HG03025 (cell line): ENCODE measurements at regions not wholly inside any gene's neighbourhood (a gene's known extent, or its start where the extent isn't known, plus 50 kb on each side); places are given as distances from the start of the nearest gene placed in this dataset.
"Not testable (repeated sequence)": the region's sequence is repeated elsewhere in the genome, so short reads cannot be mapped to it uniquely, and the experiment has no call there.

Experiments
- ATAC-seq: cut with Tn5 transposase; IDR thresholded peaks from one replicate; pipeline ENCODE4 v1.9.1; 2021; ENCODE audit warnings: mild to moderate bottlenecking, moderate library complexity; ENCODE audit not compliant: unreplicated experiment, low FRiP score

GRCh38 chr4:189202869-189203271 is 737.8 kb upstream of the FRG1 start:
- no peak for ATAC-seq

DNA sequence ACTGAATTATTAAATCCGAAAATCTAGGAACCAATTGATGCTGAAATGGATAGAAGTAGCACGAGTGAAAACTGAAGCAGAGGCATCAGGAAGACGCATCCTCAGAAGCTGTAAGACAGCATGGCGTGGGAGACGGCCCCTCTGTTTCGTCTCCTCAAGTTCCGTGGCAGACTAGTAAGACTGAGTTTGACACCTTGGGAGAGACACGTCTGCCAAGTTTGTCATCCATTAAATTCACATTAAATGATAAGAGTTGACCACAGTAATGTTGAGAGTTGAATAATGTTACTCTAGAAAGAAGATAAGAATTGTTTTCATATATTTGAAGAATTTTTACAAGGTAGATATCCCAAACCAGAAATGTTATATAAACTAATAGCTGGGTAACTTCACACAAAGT is 736.1 kb upstream of the FRG1 start:
- no peak for ATAC-seq

DNA sequence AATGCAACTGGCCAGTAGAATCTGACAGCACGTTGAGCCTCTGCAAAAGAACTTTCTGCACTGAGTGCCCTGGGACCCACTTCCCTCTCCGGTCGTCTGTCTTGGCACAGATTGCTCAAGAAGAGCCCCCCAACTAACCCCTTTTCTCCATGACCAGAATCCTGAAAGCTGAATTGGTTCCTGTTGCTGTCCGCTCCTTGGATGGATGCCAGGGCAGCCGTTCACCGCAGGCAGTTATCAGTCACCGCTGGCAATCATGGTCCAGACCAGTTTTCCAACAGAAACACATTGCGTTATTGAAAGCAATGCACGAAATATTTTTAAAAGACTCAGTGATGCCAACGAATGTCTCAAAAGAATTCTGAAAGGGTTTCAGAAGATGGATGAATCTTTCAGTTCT is 733.7 kb upstream of the FRG1 start:
- ATAC-seq, result no peak

GRCh38 chr4:189207872-189208271 is 732.8 kb upstream of the FRG1 start:
- no peak for ATAC-seq

DNA sequence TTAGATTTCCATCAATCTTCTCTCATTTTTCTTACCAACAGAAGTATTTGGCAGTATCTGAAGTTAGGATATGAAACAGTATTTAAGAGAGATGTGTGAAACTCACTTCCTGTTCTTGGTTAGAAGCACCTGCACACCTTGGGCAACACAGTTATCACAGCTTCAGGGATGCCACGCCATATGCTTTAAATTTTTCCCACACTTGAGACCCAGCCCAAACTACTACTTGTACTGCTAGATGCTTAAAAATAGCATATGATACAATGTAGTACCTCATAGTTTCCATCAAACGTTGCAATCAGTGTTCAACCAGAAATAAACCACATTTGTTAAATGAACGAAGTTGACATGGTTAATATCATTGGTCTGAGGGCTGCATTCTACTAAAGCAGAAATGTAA is 725.1 kb upstream of the FRG1 start:
- ATAC-seq, result no peak

DNA sequence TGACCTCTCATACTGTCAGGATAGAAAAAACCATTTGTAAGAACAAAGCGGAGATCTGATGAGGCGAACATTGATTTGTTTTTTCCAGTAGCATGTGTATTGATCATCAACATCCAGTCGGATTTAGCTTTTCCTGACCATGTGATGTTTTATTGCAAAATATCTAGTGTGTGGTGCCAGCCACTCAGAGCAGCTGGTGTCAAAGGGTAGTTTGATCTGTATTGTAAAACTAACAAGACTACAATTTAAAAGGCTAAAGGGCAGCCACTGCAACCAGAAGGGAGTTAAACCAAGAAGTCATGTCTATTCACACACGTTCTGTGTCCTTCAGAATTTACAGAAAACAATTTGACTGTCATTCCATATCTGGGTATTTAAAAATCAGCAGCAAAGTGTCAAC is 719.0 kb upstream of the FRG1 start:
- ATAC-seq, result no peak

GRCh38 chr4:189228726-189229125 is 711.9 kb upstream of the FRG1 start:
- no peak for ATAC-seq

DNA sequence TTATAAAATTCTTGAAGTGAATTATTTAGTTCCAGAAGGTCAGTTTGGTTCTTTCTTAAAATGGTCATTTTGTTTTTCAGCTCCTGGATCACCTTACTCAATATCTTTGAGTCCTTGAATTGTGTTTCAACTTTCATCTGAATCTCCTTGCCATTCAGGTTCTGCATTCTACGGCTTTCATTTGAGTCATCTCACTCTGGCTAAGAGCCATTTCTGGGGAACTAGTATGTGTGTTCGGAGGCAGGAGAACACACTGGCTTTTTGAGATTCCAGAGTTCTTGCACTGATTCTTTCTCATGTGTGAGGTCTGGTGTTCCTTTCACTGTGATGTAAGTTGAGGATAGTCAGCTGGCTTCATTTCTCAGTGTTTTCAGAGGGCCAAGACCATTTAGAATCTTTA is 708.4 kb upstream of the FRG1 start:
- ATAC-seq, result no peak

DNA sequence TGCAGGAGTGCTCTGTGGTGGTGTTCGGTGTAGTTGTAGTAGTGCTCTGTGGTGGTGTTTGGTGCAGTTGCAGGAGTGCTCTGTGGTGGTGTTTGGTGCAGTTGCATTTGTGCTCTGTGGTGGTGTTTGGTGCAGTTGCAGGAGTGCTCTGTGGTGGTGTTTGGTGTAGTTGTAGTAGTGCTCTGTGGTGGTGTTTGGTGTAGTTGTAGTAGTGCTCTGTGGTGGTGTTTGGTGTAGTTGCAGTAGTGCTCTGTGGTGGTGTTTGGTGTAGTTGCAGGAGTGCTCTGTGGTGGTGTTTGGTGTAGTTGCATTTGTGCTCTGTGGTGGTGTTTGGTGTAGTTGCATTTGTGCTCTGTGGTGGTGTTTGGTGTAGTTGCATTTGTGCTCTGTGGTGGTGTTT is 706.9 kb upstream of the FRG1 start:
- ATAC-seq, result not testable (repeated sequence)

- not testable (repeated sequence) for ATAC-seq
Measured at GRCh38 chr4:189234948-189235347, 705.7 kb upstream of the FRG1 start.

DNA sequence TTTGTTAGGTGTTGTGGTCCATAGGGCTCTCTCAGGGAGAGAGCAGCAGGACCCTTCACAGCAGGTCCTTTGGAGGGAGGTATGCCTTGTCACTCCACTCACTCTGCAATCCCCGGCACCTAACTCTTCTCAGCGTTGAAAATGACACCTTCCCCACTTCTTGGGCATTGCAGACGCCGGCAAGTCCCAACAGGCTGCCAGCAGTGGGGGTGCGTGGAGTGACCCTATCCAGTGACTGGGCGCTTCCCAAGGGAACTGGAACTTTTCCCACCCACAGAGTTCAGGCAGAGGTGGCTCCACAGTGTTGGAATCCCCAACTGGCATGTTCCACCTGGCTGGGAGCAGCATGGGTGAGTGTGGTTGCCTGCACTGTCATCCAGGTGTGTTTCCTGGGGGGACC is 705.1 kb upstream of the FRG1 start:
- no peak for ATAC-seq

DNA sequence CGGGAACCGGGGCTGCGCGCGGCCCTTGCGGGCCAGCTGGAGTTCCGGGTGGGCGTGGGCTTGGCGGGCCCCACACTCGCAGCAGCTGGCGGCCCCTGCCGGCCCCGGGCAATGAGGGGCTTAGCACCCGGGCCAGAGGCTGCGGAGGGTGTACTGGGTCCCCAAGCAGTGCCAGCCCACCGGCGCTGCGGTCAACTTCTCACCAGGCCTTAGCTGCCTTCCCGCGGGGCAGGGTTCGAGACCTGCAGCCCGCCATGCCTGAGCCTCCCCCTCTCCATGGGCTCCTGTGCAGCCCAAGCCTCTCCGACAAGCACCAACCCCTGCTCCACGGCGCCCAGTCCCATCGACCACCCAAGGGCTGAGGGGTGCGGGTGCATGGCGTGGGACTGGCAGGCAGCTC is 704.4 kb upstream of the FRG1 start:
- not testable (repeated sequence) for ATAC-seq

DNA sequence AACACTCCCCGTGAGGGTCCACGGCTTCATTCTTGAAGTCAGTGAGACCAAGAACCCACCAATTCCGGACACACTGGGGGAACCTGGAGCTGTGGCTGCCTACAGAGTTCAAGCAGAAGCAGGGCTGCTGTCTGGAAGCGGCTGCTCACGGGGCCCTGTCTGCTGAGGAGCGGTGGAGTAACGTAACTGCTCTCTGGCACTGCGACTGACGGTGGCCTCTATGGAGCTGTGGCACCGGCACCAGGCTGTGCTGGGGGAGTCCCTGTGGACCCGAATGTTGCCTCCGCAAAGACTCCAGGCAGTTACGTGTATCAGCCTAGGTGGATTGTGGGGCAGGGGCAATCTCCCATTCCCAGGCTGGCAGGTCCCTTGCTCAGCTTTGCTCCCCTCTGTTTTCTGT is 703.3 kb upstream of the FRG1 start:
- no peak for ATAC-seq

GRCh38 chr4:189255636-189256035 is 685.0 kb upstream of the FRG1 start:
- no peak for ATAC-seq

- no peak for ATAC-seq
Measured at GRCh38 chr4:189261475-189261874, 679.2 kb upstream of the FRG1 start.

DNA sequence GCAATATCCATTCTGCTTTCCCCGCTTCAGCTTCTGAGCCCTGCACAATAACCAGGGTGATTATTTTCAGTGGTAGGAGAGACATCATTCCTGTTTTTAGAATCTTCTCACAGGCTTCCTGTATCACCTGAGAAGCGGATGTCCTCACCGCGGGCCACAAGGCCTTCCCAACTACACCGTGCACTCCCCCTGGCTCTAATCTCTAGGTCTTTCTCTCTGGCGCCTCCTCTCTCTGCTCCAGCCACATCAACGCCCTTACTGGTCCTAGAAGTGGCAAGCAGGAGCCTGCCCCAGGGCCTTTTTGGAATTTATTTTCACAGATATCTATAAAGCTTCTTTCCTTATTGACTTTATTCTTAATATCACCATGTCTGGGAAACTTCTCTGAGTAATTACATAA is 675.2 kb upstream of the FRG1 start:
- ATAC-seq, result no peak

- ATAC-seq, result no peak
Measured at GRCh38 chr4:189267312-189267965, 673.2 kb upstream of the FRG1 start.

- no peak for ATAC-seq
Measured at GRCh38 chr4:189278597-189279165, 662.0 kb upstream of the FRG1 start.

GRCh38 chr4:189279188-189279587 is 661.5 kb upstream of the FRG1 start:
- ATAC-seq, result no peak

DNA sequence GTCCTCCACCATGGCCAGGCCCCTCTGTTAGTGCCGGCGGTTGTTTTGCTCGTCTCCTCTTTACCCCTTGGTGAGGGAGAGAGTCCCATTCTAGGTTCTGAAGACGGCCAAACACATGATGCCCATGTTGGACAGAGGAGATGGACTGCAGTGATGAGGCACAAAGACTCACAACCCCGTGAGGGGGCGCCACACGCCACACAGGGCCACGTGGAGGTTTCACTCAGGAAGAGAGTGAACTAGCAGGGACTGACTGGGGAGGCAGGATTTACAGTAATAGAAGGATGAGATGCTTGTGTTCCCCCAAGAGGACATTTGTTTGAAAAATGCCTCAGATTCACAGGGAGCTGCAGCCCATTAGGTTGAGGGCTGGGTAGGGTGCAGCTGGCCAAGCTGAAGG is 655.3 kb upstream of the FRG1 start:
- ATAC-seq, result no peak

- ATAC-seq, result no peak
Measured at GRCh38 chr4:189291939-189292338, 648.7 kb upstream of the FRG1 start.

GRCh38 chr4:189293459-189293858 is 647.2 kb upstream of the FRG1 start:
- ATAC-seq, result no peak

DNA sequence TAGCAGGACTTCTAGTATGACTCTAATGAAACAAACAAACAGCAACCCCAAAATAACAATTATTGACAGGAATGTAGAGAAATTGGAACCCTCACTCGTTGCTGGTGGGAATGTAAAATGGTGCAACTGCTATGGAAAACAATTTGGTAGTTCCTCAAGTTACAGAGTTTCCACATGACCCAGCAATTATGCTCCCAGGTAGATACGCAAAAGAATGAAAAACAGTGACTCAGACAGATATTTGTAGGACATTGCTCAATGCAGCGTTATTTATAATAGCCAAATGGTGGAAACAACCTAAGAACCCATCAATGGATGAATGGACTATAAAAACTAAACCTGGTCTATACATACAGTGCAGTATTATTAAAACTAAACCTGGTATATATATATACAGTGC is 646.1 kb upstream of the FRG1 start:
- no peak for ATAC-seq
